ENCODE measurements at regions not wholly inside any gene's neighbourhood (a gene's known extent, or its start where the extent isn't known, plus 50 kb on each side); places are given as distances from the start of the nearest gene placed in this dataset.

GRCh38 chr21:28220680-28221079 lies 772.0 kb downstream of the LTN1 start:
- TF ChIP-seq CTCF (IDR thresholded peaks at IDR 0.05; ENCODE audit: low read depth, low read length, poor library complexity, severe bottlenecking) (no peak), EZH2phosphoT487 (IDR thresholded peaks at IDR 0.05; ENCODE audit: borderline replicate concordance, low read length) (no peak)
